Caki2 (cell line): ENCODE measurements at regions not wholly inside any gene's neighbourhood (a gene's known extent, or its start where the extent isn't known, plus 50 kb on each side); places are given as distances from the start of the nearest gene placed in this dataset.
A peak's percentile ranks its signal among the peaks of the same experiment; 100 is the strongest.
"Not testable (repeated sequence)": the region's sequence is repeated elsewhere in the genome, so short reads cannot be mapped to it uniquely, and the experiment has no call there.

ENCODE experiments used
- DNase-seq: peaks from one replicate; pipeline ENCODE4 v3.0.0-alpha.2; 2015; ENCODE audit warnings: low read depth
- in situ Hi-C: cut with HindIII; loops from 2 replicates; pipeline ENCODE4 v1.10.0; 2016; ENCODE audit warnings: low sequenced_read_pairs, low pct_unique_long_range_greater_than_20kb, mixed read lengths

DNA sequence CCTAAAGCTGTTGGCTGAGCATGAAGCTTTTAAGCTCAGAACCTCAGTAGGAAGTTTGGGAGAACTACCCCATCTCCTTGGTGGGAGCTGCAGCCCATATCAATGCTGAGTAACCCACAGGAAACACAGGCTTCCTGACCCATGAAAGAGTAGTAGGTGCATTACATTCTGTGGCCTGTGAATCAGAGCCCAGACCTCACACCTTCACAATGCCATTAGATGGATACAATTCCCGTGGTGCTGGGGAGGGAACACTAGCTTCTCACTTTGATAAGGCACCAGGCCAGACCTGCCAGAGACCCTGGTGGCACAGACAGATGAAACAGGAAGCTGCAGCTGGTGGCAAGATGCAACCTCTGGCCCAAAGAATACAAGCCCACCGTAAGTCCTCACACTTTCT is 308.8 kb downstream of the NPHP4 start:
- in situ Hi-C loops: no loop called here
- DNase-seq: no peak

DNA sequence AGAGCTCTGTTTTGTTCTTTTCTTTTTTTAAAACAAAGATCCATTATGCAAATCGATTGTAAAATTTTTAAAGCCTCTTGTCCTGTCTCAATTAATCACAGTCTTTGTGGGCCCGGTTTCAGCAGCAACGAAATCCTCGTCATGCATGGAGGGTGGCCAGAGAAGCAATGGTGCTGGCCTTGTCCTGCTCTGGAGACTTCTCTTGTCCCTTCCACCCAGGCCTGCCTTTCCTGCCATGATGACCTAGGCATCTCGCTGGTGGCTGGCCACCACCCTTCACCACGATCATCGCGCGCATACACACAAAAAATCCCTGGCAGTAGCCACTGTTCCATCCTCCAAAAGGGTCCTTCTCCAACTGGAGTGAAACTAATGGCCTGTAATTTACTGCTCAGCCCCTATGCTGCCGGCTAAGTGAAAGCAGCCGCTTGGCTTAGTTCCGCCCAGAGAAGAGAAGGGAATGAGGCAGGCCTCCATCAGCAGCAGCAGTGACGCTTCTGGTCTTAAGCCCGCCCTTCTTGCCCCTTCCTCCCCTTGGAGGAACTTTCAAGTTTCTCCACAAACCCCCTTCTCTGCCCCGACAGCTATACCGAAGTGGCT is 309.5 kb downstream of the NPHP4 start:
- in situ Hi-C loops: no loop called here
- DNase-seq: no peak

DNA sequence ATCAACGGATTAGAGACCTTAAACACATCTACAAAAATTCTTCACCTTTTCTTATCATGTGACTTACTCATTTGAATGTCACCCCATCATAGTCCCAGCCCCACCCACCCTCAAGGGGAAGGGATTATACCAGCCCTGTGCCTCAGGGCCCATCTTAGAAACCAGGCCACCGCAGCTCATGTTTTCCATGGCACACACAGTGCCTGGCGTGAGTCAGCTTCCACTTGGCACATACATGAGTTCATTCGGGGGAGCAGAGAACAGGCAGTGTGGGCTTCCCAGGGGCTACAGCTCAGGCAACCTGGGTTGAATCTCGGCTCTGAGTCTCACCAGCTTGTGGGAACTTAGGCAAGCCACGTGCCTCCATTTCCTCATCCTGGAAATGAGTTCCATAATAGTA is 310.6 kb downstream of the NPHP4 start:
- in situ Hi-C loops: no loop called here
- DNase-seq: no peak

DNA sequence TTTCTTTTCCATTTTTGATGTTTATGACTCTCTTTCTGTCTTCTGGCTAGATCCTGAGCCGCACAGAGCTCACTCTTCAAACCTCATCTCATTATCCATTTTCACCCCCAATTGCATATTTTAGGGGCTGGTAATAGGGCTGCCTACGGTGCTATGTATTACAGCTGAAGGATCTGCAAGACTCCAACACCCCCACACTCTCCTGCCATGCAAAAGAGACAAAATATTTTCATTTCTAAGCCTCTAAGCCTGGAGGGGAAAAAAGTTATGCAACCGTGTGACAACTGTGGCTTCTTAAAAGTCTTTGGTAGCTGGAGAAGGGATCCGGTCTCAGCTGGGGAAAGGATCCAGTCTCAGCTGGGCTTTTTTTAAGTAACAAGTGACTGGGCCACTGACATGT is 311.6 kb downstream of the NPHP4 start:
- in situ Hi-C loops: no loop called here
- no peak for DNase-seq

DNA sequence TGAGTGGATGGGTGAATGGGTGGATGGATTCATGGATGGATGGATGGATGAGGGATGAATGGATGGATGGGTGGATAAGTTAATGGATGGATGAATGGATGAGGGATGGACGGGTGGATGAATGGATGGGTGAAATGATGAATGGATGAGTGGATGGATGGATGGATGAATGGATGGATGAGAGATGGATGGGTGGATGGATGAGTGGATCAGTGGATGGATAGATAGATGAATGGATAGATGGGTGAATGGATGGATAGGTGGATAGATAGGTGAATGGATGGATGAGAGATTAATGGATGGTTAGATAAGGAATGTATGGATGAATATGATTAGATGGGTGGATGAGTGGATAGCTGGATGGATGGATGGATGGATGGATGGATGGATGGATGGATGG is 313.5 kb downstream of the NPHP4 start:
- in situ Hi-C loops: no loop called here
- DNase-seq: no peak

DNA sequence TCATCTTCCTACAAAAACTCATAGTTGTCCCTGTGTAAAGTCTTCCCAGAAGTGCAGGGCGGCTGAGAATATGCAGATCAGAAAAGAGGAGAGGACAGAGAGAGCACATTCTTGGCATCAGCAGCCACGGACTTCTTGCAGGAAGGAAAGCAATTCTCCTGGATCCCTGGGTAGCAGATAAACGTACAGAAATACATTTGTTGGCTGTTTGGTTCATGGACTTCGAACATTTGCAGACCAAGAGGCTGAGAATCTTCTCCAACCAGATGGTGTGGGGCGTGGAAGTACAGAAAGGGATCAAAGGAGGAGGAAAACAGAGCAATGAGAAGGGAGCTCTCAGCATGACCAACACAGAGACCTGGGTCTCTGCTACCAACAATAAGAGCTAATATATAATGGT is 319.9 kb downstream of the NPHP4 start:
- in situ Hi-C loops, DNase-seq: not testable (repeated sequence)

DNA sequence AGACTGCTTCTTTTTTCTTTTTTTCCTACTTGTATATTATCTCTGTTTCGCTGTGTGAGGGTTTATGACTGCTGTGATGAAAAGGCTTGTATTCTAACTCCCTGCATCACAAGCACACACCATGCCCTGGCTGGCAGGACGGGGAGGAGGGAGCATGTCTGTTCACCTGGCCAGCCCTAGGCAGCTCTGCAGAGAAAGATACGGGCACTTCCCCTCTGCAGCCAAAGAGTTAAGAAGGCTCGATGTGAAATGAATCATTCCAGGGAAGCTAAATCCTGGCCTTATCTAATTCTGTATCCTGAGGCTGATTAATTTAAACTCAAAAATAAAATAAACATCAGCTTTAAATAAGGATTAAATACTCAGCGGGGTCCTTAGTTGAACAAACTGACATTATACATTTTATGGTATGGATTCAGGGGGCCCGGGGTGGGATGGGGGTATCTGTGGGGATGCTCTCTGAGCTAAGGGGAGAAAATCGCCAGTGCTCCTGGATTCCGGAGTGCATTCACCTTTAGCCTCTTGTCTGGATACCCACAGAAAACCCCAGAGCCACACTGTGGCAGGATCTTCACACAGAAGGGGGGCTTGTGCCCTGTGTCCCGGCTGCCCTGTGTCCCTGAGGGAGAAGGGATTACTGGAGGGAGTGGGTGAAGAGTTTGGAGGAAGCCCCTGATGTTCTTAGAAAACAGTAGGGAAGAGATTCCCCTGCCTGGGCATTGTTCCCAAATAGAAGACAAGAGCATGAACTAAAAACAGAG is 321.5 kb downstream of the NPHP4 start:
- in situ Hi-C loops: no loop called here

DNA sequence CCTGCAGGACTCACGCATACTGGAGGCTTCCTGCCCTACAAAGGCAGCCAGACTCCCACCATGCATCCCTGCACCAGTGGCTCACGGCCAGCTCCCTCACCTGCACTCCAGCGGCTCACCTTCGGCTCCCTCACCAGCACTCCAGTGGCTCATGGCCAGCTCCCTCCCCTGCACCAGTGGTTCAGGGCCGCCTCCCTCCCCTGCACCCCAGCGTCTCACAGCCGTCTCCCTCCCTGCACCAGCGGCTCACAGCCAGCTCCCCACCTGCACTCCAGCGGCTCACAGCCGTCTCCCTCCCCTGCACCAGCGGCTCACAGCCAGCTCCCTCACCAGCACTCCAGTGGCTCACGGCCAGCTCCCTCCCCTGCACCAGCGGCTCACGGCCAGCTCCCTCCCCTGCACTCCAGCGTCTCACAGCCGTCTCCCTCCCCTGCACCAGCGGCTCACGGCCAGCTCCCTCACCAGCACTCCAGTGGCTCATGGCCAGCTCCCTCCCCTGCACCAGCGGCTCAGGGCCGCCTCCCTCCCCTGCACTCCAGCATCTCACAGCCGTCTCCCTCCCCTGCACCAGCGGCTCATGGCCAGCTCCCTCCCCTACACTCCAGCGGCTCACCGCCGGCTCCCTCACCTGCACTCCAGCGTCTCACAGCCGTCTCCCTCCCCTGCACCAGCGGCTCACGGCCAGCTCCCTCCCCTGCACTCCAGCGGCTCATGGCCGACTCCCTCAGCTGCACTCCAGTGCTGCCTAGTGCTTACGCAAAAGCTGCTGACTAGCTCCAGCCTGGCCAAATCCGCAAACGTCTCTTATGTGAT is 324.5 kb downstream of the NPHP4 start:
- DNase-seq: peak; percentile 6
- in situ Hi-C loops: no loop called here

More for the DNA sequence above, 321.5 kb downstream of the NPHP4 start:
- no peak for DNase-seq

DNA sequence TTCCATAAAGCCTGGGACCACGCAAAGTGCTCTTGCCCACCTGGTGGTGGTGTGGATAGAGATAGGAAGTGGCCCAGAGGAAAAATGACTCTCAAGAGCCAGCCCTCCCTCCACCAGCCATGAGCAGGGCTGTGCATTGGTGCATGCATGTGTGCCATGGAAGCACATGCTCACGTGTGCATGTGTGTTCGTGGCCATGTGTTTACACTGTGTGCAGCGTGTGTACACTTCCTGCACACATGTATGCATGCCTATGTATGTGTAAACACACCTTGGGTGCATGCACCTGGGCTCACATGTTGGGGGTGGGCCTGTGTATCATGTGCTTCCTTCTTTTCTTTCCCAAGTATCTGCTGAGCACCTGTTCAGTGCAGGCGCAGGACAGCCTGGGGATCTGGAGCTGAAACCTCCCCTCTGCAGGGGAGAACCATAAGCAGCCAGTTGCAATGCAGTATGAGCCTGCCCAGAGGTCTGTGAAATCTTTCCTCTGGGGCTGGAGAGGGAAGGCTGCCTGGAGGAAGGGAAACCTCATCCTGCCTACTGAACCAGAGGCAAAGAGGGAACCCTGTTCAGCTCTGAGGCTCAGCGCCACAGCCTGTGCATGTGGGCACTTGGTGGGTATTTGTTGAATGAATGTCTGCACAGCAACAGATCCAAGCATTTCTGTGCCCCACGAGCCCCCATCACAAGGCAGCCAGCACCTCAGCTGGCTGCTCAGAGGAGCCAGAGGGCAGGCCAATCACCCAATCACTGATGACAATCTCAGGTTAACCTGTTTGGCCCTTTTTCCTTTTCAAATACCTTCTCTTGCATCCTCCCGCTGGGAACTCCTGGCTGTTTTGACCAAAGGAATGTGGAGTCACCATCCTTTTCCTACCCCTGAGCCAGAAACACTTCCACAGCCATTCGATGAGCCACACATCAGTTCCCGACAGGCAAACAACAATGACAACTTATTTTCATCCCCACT is 327.0 kb downstream of the NPHP4 start:
- in situ Hi-C loops: no loop called here
- DNase-seq: no peak

DNA sequence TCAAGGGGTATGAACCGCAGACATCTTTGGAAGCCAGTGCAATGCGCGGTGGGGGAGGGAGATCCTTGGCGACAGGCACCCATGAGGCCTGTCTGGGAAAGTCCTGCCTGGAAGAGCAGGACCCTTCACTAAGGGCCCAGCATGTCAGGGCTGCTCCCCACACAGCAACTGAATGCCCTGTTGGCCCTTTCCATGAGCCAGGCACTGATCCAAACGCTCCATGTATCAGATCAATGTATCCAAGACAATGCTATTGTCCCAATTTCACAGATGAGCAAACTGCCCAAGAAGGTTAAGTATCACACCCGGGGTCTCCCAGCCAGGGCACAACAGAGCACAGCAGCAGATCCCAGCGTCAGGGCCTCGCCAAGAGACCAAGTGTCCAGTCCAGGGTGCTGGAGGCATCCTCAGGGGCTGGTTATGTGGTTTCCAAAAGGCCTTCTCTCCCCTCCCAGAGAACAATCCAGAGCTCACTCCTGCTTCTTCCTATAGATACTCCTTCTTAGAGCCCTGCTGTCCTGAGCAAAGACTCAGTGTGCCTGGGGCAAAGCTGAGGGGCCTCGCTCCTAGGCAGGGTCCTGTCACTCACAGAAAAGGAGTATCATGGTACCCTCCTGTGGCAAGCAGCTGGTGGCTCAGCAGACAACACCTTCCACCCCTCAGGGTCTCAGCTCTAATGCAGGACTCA is 328.0 kb downstream of the NPHP4 start:
- in situ Hi-C loops: no loop called here
- DNase-seq: no peak

DNA sequence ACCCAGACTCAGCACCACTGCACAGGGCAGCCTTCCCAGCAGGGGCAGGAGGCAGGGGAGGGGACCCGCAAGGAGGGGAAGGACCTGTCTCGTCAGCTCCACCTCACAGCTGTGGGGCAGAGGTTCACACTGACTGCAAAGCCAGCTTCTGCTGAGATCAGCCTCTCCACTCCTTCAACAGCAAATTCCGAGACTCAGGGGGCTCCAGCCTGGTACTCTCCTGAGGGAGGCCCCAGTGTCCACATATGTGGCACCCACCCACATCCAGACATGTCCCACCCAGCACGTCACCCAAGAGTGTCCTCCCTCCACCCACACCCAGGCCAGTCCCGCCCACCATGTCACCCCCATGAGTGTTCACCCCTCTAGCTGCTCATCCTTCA is 329.5 kb downstream of the NPHP4 start:
- no peak for DNase-seq
- in situ Hi-C loops: no loop called here

DNA sequence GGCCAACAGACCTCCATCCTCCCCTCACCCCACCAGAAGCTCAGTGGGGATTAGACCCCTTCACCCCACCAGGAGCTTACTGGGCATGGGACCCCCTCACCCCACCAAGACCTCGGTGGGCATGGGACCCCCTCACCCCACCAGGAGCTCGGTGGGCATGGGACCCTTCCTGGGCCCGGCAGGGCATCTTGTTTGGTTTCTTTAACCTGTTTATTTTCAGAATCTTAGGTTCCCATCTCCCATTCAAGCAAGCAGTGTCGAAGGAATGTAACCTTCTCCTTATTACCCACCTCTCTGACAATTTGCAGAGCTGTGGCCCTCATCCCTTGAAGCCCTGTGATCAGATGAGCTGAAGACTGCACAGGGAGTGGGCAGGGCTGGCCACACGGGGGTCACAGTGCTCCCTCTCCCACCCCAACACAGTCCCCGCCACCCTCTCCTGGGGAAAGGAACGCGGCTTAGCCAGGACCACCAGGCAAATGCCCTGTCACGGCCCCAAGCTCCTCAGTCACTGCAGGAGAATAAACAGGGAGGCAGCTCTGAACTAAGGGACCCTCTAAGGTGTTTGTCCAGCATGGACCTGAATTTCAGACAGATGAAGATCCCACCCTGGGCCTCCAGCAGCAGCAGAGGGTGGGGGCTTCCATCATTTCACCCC is 330.0 kb downstream of the NPHP4 start:
- in situ Hi-C loops: no loop called here

DNA sequence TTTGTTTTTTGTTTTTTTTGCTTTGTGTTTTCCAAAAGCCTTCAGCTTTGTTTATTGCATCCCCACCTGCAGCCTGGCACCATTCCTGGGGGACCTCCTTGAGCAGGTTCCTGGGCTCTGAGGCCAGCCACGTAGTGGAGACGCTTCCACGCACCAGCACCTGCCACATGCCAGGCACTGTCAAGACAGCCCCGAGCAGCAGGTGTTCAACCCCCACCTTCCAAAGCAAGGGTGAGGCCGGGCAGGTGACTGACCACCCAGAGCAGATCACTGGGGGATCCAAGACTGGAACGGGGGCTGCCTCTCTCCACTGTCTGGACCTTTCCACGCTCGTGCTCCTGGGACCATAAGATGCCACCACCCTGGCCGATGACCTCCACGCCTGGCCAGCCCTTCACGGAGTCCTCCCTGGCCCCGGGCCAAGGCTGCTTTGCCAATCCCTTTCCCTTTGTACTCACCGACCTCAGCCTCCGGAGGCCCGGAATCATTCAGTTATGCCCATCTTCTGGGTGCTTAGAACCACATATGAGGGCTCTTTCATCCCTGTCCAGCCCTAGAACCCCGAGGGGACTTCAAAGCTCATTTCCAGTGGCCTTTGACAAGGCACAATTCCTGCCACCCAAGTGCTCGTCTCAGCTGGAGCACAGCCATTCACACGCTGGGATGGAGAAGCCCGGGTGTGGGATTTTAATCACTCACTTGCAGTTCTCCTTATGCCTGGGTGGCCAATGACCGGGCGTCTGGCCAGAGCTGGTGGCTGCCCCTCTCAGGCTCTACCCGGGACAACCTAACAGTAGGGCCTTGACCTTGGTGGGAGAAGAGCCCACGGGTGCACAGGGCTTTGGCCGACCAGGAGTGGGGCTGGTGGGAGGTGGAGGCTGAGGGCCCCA is 330.8 kb downstream of the NPHP4 start:
- DNase-seq: no peak
- in situ Hi-C loops: no loop called here

More for the DNA sequence above, 330.0 kb downstream of the NPHP4 start:
- no peak for DNase-seq

DNA sequence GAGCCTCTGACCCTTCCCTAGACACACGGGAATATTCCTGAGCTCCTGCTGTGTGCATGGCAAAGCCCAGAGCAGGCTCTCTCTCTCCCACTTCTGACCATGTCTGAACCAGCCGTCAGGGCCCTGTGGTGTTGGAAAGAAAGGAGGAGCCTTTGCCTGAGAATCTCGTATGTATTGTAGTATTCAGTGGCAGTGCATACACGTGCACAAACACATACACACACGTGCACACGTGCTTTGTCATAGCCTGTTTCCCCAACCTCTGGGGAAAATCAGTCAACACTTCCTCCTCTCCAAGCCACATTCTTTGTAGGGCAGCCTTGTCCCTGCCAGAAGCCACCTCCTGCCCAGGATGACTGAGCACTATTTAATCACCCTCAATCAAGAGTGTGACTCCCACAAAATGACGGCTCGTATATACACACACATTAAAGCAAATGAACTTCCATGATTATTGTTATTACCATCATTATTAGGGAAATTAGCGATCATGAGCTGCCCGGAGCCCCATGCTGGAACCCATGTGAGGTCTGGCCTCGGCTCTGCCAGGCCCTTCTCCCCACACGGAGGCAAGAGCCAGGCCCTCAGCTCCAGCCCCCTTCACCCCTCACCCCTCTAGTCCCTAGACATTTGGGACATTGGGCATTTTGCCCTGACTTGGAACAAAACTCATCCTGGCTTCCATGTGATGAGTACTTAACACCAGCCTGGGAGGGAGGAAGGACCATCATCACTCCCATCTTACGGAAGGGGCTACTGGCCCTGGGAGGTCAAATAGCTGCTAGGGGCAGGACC is 331.9 kb downstream of the NPHP4 start:
- peak; percentile 8 for DNase-seq
- in situ Hi-C loops: no loop called here

DNA sequence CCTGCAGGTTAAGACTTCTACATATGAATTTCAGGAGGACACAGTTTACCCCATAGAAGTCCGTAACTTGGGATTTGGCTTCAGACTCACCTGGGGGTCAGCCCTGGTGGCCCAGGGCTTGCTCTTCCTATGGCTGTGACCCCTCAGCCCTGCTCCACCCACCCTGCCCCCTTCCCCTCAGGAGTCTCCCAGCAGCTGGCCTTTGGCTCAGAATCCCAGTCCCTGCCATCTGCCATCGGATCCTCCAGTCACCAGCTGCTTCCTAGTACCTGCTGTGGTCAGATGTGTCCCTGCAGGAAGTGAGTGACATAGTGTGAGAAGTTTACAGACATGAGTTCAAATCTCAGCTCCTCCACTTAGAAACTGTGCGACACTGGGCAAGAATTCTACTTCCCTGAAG is 332.6 kb downstream of the NPHP4 start:
- in situ Hi-C loops: no loop called here
- DNase-seq: no peak
